IPS-18c (cell line): ENCODE measurements at regions not wholly inside any gene's neighbourhood (a gene's known extent, or its start where the extent isn't known, plus 50 kb on each side); places are given as distances from the start of the nearest gene placed in this dataset.

Source experiments
- H3K4me3 ChIP-seq: 2 replicates; pipeline ENCODE4 v1.7.0; 2013; ENCODE audit warnings: low read depth, mild to moderate bottlenecking, low read length, moderate library complexity; ENCODE audit not compliant: insufficient read depth
- H3K9me3 ChIP-seq: one replicate; pipeline ENCODE4 v1.6.1; 2013; ENCODE audit warnings: mild to moderate bottlenecking, low read length, moderate library complexity; ENCODE audit not compliant: control insufficient read depth, insufficient read depth

GRCh38 chr2:156181208-156181607, 151.3 kb downstream of the NR4A2 start:
- Histone ChIP-seq H3K9me3 (no peaks in the 10 kb centered on the region), H3K4me3 (no peak overlapping the region)

DNA sequence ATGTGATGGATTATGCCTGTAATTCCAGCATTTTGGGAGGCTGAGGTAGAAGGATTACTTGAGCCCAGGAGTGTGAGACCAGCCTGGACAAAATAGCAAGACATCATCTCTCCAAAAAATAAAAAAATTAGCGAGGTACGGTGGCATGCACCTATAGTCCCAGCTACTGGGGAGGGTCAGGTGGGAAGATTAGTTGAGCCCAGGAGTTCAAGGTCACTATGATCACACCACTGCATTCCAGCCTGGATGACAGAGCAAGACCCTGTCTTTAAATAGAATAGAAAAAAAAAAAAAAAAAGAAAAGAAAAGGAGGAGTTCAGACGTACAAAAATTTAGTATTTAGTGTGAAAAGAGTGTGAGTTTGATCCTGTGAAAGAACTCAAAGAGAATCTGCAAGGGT, 154.9 kb downstream of the NR4A2 start:
- no peak overlapping the region for H3K4me3 ChIP-seq
- no peaks in the 10 kb centered on the region for H3K9me3 ChIP-seq

- Histone ChIP-seq H3K9me3 (no peaks in the 10 kb centered on the region), H3K4me3 (no peak overlapping the region)
These were observed 156.6 kb downstream of the NR4A2 start for GRCh38 chr2:156175946-156176345.

DNA sequence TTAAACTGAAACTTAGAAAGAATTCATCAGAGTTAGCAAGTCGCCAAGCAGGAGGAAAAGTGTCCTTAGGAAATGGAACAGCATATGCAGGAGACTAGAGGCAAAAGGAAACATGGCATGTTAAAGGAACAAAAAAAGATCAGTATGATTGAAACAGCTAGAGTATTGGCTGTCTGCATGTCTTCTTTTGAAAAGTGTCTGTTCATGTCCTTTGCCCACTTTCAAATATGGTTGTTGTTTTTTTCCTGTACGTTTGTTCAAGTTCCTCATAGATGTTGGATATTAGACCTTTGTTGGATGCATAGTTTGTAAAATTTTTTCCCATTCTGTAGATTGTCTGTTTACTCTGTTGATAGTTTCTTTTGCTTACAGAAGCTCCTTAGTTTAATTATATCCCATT, 161.6 kb downstream of the NR4A2 start:
- no peak overlapping the region for H3K4me3 ChIP-seq
- H3K9me3 ChIP-seq, result no peaks in the 10 kb centered on the region

DNA sequence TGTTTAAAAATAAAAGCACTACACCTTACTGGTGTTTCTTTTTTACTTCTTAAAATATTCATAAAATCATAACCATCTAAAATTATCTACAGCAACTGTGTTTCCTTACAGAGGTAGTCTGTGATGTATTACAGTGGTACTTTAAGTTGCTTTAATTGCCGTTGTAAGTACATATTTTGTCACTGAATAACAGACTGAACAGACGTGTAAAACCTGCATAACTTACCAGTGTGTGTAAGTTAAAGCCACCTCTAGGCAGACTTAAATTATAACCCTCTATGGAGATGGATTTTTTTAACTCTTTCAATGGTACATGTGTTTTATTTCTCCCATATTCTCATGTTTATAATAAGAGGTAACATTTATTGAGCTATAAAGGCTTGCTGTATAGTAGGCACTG, 166.8 kb downstream of the NR4A2 start:
- no peak overlapping the region for H3K4me3 ChIP-seq
- no peaks in the 10 kb centered on the region for H3K9me3 ChIP-seq

- Histone ChIP-seq H3K4me3 (no peak overlapping the region), H3K9me3 (no peaks in the 10 kb centered on the region)
These were observed 168.3 kb downstream of the NR4A2 start for GRCh38 chr2:156164091-156164720.

GRCh38 chr2:156158808-156159207, 173.7 kb downstream of the NR4A2 start:
- Histone ChIP-seq H3K4me3 (no peak overlapping the region), H3K9me3 (no peaks in the 10 kb centered on the region)

DNA sequence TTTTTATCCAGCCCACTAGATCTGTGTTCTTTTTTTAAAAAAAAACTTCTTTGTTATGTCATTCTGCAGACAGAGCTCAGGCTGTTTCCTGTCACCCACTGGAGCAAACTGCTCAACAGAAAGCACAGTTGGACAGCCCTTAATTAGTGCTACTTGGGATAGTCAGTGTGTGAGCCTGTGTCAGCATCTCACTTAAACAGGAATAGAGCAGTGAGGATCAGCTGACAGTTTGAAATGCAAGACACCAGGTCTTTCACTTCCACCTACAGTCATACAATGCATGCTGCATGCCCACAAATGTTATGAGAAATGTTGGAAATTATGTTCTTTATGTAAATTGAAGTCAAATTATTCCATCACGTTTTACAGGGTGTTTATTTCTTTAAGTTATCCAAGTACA, 174.9 kb downstream of the NR4A2 start:
- no peaks in the 10 kb centered on the region for H3K9me3 ChIP-seq
- H3K4me3 ChIP-seq, result no peak overlapping the region

DNA sequence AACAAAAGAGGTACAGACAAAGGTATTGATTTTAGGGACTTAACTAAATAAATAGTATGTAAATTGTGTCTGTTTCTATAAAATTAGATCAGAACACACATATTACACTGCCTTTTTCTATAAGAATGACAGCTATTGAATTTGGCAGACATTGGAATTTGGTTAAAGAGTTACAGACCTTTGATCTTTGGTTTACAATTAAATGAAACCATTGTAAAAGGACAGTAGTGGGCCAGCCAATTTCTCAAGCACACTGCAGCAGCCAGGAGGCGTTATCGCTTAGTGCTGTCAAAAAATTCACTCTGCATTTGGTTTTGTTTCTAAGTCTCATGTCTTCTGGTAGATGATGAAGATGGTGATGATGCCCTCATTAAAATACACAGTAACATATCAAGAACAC, 175.9 kb downstream of the NR4A2 start:
- H3K4me3 ChIP-seq, result no peak overlapping the region
- H3K9me3 ChIP-seq, result no peaks in the 10 kb centered on the region

DNA sequence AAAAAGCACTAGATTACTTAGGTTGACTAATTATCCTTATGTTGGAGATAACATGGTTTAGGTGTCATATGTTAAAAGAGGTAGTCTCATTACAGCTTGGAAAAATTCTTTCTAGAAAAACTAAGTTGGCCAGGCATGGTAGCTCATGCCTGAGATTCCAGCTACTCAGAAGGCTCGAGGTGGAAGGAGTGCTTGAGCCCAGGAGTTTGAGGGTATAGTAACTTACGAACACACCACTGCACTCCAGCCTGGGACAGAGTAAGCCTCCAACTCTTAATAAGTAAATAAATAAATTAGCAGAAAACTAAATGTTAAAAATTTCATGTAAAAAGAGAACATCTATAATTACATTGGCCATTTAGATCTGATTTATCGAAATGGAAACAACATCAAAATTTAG, 177.2 kb downstream of the NR4A2 start:
- no peak overlapping the region for H3K4me3 ChIP-seq
- H3K9me3 ChIP-seq, result no peaks in the 10 kb centered on the region

- no peaks in the 10 kb centered on the region for H3K9me3 ChIP-seq
- no peak overlapping the region for H3K4me3 ChIP-seq
These were observed 181.2 kb downstream of the NR4A2 start for GRCh38 chr2:156151351-156151750.

- no peaks in the 10 kb centered on the region for H3K9me3 ChIP-seq
These were observed 184.8 kb downstream of the NR4A2 start for GRCh38 chr2:156147594-156148330.

GRCh38 chr2:156145976-156146375, 186.5 kb downstream of the NR4A2 start:
- Histone ChIP-seq H3K4me3 (no peak overlapping the region), H3K9me3 (no peaks in the 10 kb centered on the region)

More at GRCh38 chr2:156147594-156148330, 184.8 kb downstream of the NR4A2 start:
- no peak overlapping the region for H3K4me3 ChIP-seq

DNA sequence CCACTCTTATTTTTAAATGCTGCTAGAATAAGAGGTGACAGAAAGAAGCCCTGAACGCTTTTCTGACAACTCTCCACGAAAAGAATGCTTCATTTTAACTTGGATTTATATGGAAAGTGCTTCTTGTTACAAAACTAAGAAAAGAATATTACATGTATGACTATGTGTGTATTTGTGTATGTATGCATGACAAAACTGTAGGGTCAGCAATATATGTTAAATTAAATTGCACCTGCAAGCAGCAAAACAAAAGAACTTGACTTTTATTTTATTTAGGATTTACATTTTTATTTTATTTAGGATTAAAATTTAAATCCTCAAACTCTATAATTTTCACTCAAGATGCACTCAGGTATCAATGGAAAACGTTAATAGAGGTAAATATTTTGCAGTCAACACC, 187.1 kb downstream of the NR4A2 start:
- Histone ChIP-seq H3K9me3 (no peaks in the 10 kb centered on the region), H3K4me3 (no peak overlapping the region)

DNA sequence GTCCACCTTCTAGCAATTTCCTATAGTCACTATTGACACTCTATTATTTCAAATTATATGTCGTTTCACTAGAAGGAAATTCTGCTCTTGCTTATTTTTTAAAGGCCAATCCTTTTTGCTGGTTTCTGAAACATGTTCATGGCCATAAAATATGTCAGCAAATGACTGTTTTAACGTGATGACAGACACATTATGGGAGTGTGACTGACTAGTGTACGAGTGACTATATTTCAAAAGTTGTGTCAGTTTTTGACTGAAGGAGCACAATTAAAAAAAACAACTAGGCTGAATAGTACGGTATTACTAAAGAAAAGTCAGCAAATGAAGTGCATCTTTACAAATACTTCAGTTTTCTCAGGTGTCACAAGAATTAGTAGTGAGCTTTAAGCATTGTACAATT, 196.0 kb downstream of the NR4A2 start:
- Histone ChIP-seq H3K9me3 (no peaks in the 10 kb centered on the region), H3K4me3 (no peak overlapping the region)

DNA sequence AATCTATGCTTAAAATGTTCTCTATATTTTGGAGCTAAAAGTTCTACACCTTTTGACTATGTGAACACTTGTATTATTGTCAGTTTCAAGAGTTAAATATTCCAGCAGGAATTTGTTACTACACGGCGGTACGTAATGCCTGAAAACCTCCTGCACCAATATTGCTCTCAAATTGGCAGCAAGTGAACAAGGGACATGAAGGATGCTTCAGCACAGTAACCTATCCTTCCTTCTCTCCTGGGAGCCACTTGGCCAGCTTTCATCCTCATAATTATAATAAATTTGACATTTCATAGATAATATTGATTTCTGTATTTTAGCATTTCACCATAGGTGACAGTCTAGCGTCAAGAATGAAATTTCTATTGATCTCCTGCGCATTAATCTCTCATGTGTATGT, 197.6 kb downstream of the NR4A2 start:
- Histone ChIP-seq H3K4me3 (no peak overlapping the region), H3K9me3 (no peaks in the 10 kb centered on the region)

GRCh38 chr2:156132941-156133340, 199.6 kb downstream of the NR4A2 start:
- H3K9me3 ChIP-seq, result no peaks in the 10 kb centered on the region
- H3K4me3 ChIP-seq, result no peak overlapping the region

DNA sequence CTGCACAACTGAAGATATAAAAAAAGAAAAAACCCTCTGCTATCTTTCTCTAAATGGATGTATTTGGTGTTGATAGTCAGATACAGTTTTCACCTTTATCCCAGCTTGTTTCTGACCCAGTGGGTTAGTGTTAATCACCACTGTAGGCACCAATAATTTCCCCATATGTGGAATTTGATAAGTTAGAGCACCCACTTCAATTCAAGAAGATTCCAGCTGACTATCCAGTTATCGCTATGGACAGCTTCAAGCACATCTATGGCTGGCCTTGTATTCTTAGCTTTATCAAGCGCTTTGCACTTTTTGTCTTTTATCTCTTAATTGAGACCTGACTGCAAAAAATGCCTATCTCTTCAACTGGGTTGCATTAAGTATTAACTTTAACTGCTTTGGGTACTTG, 200.4 kb downstream of the NR4A2 start:
- no peak overlapping the region for H3K4me3 ChIP-seq
- no peaks in the 10 kb centered on the region for H3K9me3 ChIP-seq

DNA sequence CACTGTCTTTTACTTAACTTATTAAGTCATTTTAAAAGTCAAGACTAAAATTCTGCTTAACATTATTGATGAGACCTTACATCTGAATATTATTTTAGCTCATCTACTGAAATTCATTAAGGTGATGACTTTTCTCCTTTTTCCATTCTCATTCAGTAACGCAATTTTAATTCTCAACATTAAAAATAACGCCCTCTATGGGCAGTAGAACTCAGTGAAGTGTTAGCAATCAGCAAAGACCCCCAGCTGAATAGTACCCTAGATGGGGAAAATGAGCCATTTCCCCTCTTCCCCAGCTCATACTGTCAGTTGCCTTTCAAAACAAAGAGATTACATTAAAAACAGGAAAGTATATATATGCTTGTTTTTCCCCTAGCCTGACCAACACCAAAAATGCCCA, 203.3 kb downstream of the NR4A2 start:
- H3K4me3 ChIP-seq, result no peak overlapping the region
- no peaks in the 10 kb centered on the region for H3K9me3 ChIP-seq
